Keratinocyte (primary cell): ENCODE measurements at regions not wholly inside any gene's neighbourhood (a gene's known extent, or its start where the extent isn't known, plus 50 kb on each side); places are given as distances from the start of the nearest gene placed in this dataset.

ENCODE experiments used
- DNase-seq: peaks from one replicate; pipeline ENCODE4 v3.0.0-alpha.2; 2011; ENCODE audit warnings: low read depth, missing footprints, low spot score
- FAIRE-seq: peaks from 2 replicates; lab custom pipeline; 2011; peaks lifted over from hg19 to GRCh38; lab: Jason Lieb, UNC
- H2AFZ ChIP-seq: 2 replicates; pipeline ENCODE4 v1.6.0; 2012; ENCODE audit warnings: low read length, control low read depth, inconsistent platforms; ENCODE audit not compliant: control insufficient read depth
- H3K27ac ChIP-seq: 2 replicates; pipeline ENCODE4 v1.5.1; 2011; ENCODE audit warnings: low read length; ENCODE audit not compliant: control insufficient read depth, insufficient read depth
- H3K27me3 ChIP-seq: 3 replicates; pipeline ENCODE4 v1.6.0; 2011; ENCODE audit warnings: low read length; ENCODE audit not compliant: control insufficient read depth, insufficient read depth; ENCODE audit errors: extremely low read depth
- H3K36me3 ChIP-seq, 2 experiments: 2 replicates in 1 of 2; 3 replicates in 1 of 2; pipeline ENCODE4 v1.5.1; 2011; ENCODE audit warnings: low read length in 2 of 2, mild to moderate bottlenecking in 1 of 2; ENCODE audit not compliant: control insufficient read depth in 2 of 2, insufficient read depth in 2 of 2; ENCODE audit errors: extremely low read depth in 1 of 2
- H3K4me1 ChIP-seq: 3 replicates; pipeline ENCODE4 v1.5.1; 2011; ENCODE audit warnings: low read length; ENCODE audit not compliant: control insufficient read depth, insufficient read depth; ENCODE audit errors: extremely low read depth
- H3K4me2 ChIP-seq: 3 replicates; pipeline ENCODE4 v1.6.0; 2011; ENCODE audit warnings: low read depth, low read length; ENCODE audit not compliant: control insufficient read depth, insufficient read depth; ENCODE audit errors: extremely low read depth
- H3K4me3 ChIP-seq, 3 experiments: fragments of 200-600 bp in 1 of 3; sonication (generic) in 1 of 3; 2 replicates in 2 of 3; 3 replicates in 1 of 3; pipeline ENCODE4 v1.5.1; 2011 to 2016; ENCODE audit warnings: low read length in 3 of 3, mild to moderate bottlenecking in 3 of 3, control low read depth in 2 of 3, inconsistent platforms in 1 of 3, low read depth in 1 of 3, mixed read lengths in 1 of 3, mixed run types in 1 of 3, moderate library complexity in 1 of 3; ENCODE audit not compliant: control insufficient read depth in 2 of 3, insufficient read depth in 2 of 3; ENCODE audit errors: extremely low read depth in 1 of 3
- H3K79me2 ChIP-seq: 2 replicates; pipeline ENCODE4 v1.6.0; 2012; ENCODE audit warnings: low read length; ENCODE audit not compliant: control insufficient read depth, insufficient read depth
- H3K9ac ChIP-seq: 3 replicates; pipeline ENCODE4 v1.6.0; 2011; ENCODE audit warnings: low read length; ENCODE audit not compliant: control insufficient read depth, insufficient read depth; ENCODE audit errors: extremely low read depth
- H3K9me1 ChIP-seq: 3 replicates; pipeline ENCODE4 v1.6.0; 2011; ENCODE audit warnings: low read length; ENCODE audit not compliant: control insufficient read depth, insufficient read depth; ENCODE audit errors: extremely low read depth
- H3K9me3 ChIP-seq: 2 replicates; pipeline ENCODE4 v1.5.1; 2012; ENCODE audit warnings: low read depth, low read length; ENCODE audit not compliant: control insufficient read depth
- H4K20me1 ChIP-seq: 3 replicates; pipeline ENCODE4 v1.6.0; 2011; ENCODE audit warnings: low read length; ENCODE audit not compliant: control insufficient read depth, insufficient read depth; ENCODE audit errors: extremely low read depth
- CTCF ChIP-seq, 3 experiments: IDR thresholded peaks in 1 of 3; conservative IDR thresholded peaks in 1 of 3; optimal IDR thresholded peaks in 1 of 3; 2 replicates in 2 of 3; 3 replicates in 1 of 3; pipeline versions ENCODE3 to v1.5.1; 2011; ENCODE audit warnings: low read length in 3 of 3, mild to moderate bottlenecking in 3 of 3, moderate library complexity in 2 of 3, control low read depth in 1 of 3, inconsistent platforms in 1 of 3; ENCODE audit not compliant: insufficient read depth in 2 of 3; ENCODE audit errors: extremely low read depth in 1 of 3
- EZH2 ChIP-seq: IDR thresholded peaks from one replicate; pipeline ENCODE4 v1.6.1; 2012; ENCODE audit warnings: inconsistent platforms, mild to moderate bottlenecking, low read length, moderate library complexity
- dilution Hi-C: fragments of 300-500 bp; cut with MboI; formaldehyde crosslinking; loops from one replicate; pipeline ENCODE4 v1.7.0; 2020; ENCODE audit warnings: low sequenced_read_pairs; ENCODE audit not compliant: extremely low pct_ligation_motif_present

- Histone ChIP-seq H3K9ac (no peak overlapping the region), H3K4me2 (no peak overlapping the region), H3K79me2 (no peaks in the 10 kb centered on the region), H3K4me1 (no peaks in the 10 kb centered on the region), H2AFZ (no peak overlapping the region), H3K9me3 (no peaks in the 10 kb centered on the region), H3K27me3 (no peaks in the 10 kb centered on the region), H3K27ac (no peak overlapping the region), H3K9me1 (no peaks in the 10 kb centered on the region), H3K4me3 (no peak overlapping the region), H3K36me3 (no peaks in the 10 kb centered on the region), H4K20me1 (no peaks in the 10 kb centered on the region)
- FAIRE-seq (no peak), DNase-seq (no peak)
- dilution Hi-C loops = no loop called here
- TF ChIP-seq CTCF (optimal IDR thresholded peaks at IDR 0.05 in 1 of 3, IDR thresholded peaks at IDR 0.05 in 1 of 3, conservative IDR thresholded peaks at IDR 0.05 in 1 of 3; ENCODE audit: extremely low read depth in 1 of 3, insufficient read depth in 2 of 3, low read length in 3 of 3) (no peak), EZH2 (no peak)
Measured at GRCh38 chr12:18965203-18965602, 164.3 kb upstream of the PLEKHA5 start.

DNA sequence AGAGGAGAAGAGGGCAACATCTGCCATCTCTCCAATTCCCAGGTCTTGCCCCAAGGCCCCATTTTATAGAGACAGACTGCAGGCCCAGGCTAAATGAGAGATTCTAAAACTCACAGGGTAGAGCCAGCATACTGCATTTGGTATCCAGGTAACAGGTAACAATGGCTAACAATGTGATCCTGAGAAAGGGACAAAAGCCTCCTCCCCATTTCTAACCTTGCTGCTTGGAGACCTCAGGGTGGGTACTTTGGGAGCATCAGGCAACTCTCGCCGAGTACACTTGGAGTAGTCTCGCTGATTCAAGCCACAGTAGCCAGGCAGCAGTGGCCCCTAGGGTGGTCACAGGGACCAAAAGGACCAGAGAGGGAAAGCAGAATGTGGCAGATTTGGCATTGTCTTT, 162.6 kb upstream of the PLEKHA5 start:
- Histone ChIP-seq H3K9me3 (no peaks in the 10 kb centered on the region), H3K27ac (no peak overlapping the region), H3K9ac (no peak overlapping the region), H4K20me1 (no peaks in the 10 kb centered on the region), H3K4me2 (no peak overlapping the region), H3K79me2 (no peaks in the 10 kb centered on the region), H3K9me1 (no peaks in the 10 kb centered on the region), H3K4me3 (no peak overlapping the region), H3K27me3 (no peaks in the 10 kb centered on the region), H3K4me1 (no peaks in the 10 kb centered on the region), H2AFZ (no peak overlapping the region), H3K36me3 (no peaks in the 10 kb centered on the region)
- no peak for DNase-seq
- FAIRE-seq = no peak
- TF ChIP-seq CTCF (optimal IDR thresholded peaks at IDR 0.05 in 1 of 3, IDR thresholded peaks at IDR 0.05 in 1 of 3, conservative IDR thresholded peaks at IDR 0.05 in 1 of 3; ENCODE audit: extremely low read depth in 1 of 3, insufficient read depth in 2 of 3, low read length in 3 of 3) (no peak), EZH2 (no peak)
- dilution Hi-C loops = no loop called here
